ENCODE measurements at regions not wholly inside any gene's neighbourhood (a gene's known extent, or its start where the extent isn't known, plus 50 kb on each side); places are given as distances from the start of the nearest gene placed in this dataset.

GRCh38 chr18:41829647-41830516 is 125.2 kb upstream of the PIK3C3 start:
- no peak for DNase-seq (ENCODE audit: low spot score)

- DNase-seq (ENCODE audit: low spot score), result no peak
Measured at GRCh38 chr18:41828137-41828536, 126.9 kb upstream of the PIK3C3 start.

- DNase-seq (ENCODE audit: low spot score), result no peak
Measured at GRCh38 chr18:41820784-41821183, 134.2 kb upstream of the PIK3C3 start.

- DNase-seq (ENCODE audit: low spot score), result no peak
Measured at GRCh38 chr18:41818381-41819355, 136.4 kb upstream of the PIK3C3 start.

- no peak for DNase-seq (ENCODE audit: low spot score)
Measured at GRCh38 chr18:41814651-41815050, 140.4 kb upstream of the PIK3C3 start.

- DNase-seq (ENCODE audit: low spot score), result no peak
Measured at GRCh38 chr18:41809652-41810051, 145.4 kb upstream of the PIK3C3 start.

GRCh38 chr18:41805341-41805740 is 149.7 kb upstream of the PIK3C3 start:
- DNase-seq (ENCODE audit: low spot score), result no peak

GRCh38 chr18:41798879-41799278 is 156.2 kb upstream of the PIK3C3 start:
- no peak for DNase-seq (ENCODE audit: low spot score)

- DNase-seq (ENCODE audit: low spot score), result no peak
Measured at GRCh38 chr18:41790687-41791086, 164.3 kb upstream of the PIK3C3 start.

- no peak for DNase-seq (ENCODE audit: low spot score)
Measured at GRCh38 chr18:41789001-41789400, 166.0 kb upstream of the PIK3C3 start.

GRCh38 chr18:41783879-41784278 is 171.2 kb upstream of the PIK3C3 start:
- DNase-seq (ENCODE audit: low spot score), result no peak

GRCh38 chr18:41783065-41783818 is 171.8 kb upstream of the PIK3C3 start:
- no peak for DNase-seq (ENCODE audit: low spot score)

GRCh38 chr18:41771973-41772372 is 183.1 kb upstream of the PIK3C3 start:
- DNase-seq (ENCODE audit: low spot score), result no peak

GRCh38 chr18:41769265-41769664 is 185.8 kb upstream of the PIK3C3 start:
- DNase-seq (ENCODE audit: low spot score), result no peak

- DNase-seq (ENCODE audit: low spot score), result no peak
Measured at GRCh38 chr18:41768467-41768866, 186.6 kb upstream of the PIK3C3 start.

- DNase-seq (ENCODE audit: low spot score), result peak; percentile 44
Measured at GRCh38 chr18:41767960-41768359, 187.1 kb upstream of the PIK3C3 start.

- DNase-seq (ENCODE audit: low spot score), result no peak
Measured at GRCh38 chr18:41765460-41765859, 189.6 kb upstream of the PIK3C3 start.

GRCh38 chr18:41763361-41763760 is 191.7 kb upstream of the PIK3C3 start:
- no peak for DNase-seq (ENCODE audit: low spot score)

GRCh38 chr18:41761333-41762018 is 193.6 kb upstream of the PIK3C3 start:
- peak; percentile 93 for DNase-seq (ENCODE audit: low spot score)

- no peak for DNase-seq (ENCODE audit: low spot score)
Measured at GRCh38 chr18:41758534-41758933, 196.5 kb upstream of the PIK3C3 start.

GRCh38 chr18:41756141-41756540 is 198.9 kb upstream of the PIK3C3 start:
- DNase-seq (ENCODE audit: low spot score), result no peak

Data from AG08395 (cell line).